Progenitor cell of endocrine pancreas (in vitro differentiated cells): ENCODE measurements at regions not wholly inside any gene's neighbourhood (a gene's known extent, or its start where the extent isn't known, plus 50 kb on each side); places are given as distances from the start of the nearest gene placed in this dataset.
A peak's percentile ranks its signal among the peaks of the same experiment; 100 is the strongest.

ENCODE experiments used
- DNase-seq: peaks from one replicate; pipeline ENCODE4 v3.0.0; 2021; ENCODE audit warnings: low spot score; ENCODE audit not compliant: unreplicated experiment
- H3K27ac Mint-ChIP-seq: 2 replicates; pipeline ENCODE4 v1.8.0; 2021; ENCODE audit warnings: mild to moderate bottlenecking, moderate library complexity, mixed read lengths
- H3K27me3 Mint-ChIP-seq: 2 replicates; pipeline ENCODE4 v1.8.0; 2021; ENCODE audit warnings: mixed read lengths
- H3K36me3 Mint-ChIP-seq: 2 replicates; pipeline ENCODE4 v1.8.0; 2022; ENCODE audit warnings: mixed read lengths; ENCODE audit not compliant: insufficient read depth
- H3K4me1 Mint-ChIP-seq: 2 replicates; pipeline ENCODE4 v1.8.0; 2021; ENCODE audit warnings: low read depth, mixed read lengths
- H3K4me3 Mint-ChIP-seq: 2 replicates; pipeline ENCODE4 v1.8.0; 2021; ENCODE audit warnings: low read depth, mild to moderate bottlenecking, moderate library complexity, mixed read lengths
- H3K9me3 Mint-ChIP-seq: 2 replicates; pipeline ENCODE4 v1.8.0; 2021; ENCODE audit warnings: low read depth, mixed read lengths
- TF ChIP-seq, protein P1 (sequence below): fragments of 200-600 bp; sonication (generic); IDR thresholded peaks from one replicate; pipeline ENCODE4 v1.5.0; 2021; ENCODE audit warnings: antibody characterized with exemption, mild to moderate bottlenecking; ENCODE audit not compliant: unreplicated experiment

GRCh38 chr2:30382162-30382783 is 64.8 kb upstream of the LCLAT1 start:
- DNase-seq, result no peak
- TF ChIP-seq, protein P1, sequence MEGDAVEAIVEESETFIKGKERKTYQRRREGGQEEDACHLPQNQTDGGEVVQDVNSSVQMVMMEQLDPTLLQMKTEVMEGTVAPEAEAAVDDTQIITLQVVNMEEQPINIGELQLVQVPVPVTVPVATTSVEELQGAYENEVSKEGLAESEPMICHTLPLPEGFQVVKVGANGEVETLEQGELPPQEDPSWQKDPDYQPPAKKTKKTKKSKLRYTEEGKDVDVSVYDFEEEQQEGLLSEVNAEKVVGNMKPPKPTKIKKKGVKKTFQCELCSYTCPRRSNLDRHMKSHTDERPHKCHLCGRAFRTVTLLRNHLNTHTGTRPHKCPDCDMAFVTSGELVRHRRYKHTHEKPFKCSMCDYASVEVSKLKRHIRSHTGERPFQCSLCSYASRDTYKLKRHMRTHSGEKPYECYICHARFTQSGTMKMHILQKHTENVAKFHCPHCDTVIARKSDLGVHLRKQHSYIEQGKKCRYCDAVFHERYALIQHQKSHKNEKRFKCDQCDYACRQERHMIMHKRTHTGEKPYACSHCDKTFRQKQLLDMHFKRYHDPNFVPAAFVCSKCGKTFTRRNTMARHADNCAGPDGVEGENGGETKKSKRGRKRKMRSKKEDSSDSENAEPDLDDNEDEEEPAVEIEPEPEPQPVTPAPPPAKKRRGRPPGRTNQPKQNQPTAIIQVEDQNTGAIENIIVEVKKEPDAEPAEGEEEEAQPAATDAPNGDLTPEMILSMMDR, result no peak
- no peaks in the 10 kb centered on the region for H3K36me3 Mint-ChIP-seq

GRCh38 chr2:30382995-30383394 is 64.1 kb upstream of the LCLAT1 start:
- DNase-seq, result no peak
- peaks cover 8% of the 10 kb centered on the region for H3K4me1 Mint-ChIP-seq
- no peaks in the 10 kb centered on the region for H3K9me3 Mint-ChIP-seq
- H3K27me3 Mint-ChIP-seq, result peaks cover 20% of the 10 kb centered on the region
- TF ChIP-seq, protein P1, result no peak
- no peak overlapping the region for H3K4me3 Mint-ChIP-seq
- no peak overlapping the region for H3K27ac Mint-ChIP-seq
- no peaks in the 10 kb centered on the region for H3K36me3 Mint-ChIP-seq

More at GRCh38 chr2:30382162-30382783, 64.8 kb upstream of the LCLAT1 start:
- H3K9me3 Mint-ChIP-seq, result no peaks in the 10 kb centered on the region
- H3K27ac Mint-ChIP-seq, result no peak overlapping the region
- H3K4me3 Mint-ChIP-seq, result no peak overlapping the region
- H3K4me1 Mint-ChIP-seq, result peaks cover 8% of the 10 kb centered on the region
- H3K27me3 Mint-ChIP-seq, result peaks cover 20% of the 10 kb centered on the region

DNA sequence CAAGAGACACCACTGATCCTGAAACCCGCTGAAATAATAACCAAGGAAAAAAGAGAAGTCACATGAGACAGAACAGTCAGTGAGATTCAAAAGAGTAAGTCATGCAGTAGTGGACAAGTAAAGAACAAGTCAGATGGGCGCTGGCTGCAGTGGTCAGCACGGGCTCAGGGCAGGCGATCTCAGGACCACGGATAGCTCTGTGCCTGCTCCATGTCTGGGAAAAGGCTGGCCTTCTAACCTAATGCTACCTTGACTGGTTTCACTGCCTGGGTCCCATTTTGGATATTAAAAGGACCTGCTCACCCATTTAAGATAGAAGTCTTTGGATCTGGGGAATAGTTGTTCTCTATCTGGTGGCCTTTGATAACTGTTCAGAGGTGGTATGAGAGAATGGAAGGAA is 61.7 kb upstream of the LCLAT1 start:
- Mint-ChIP-seq H3K27me3 (peaks cover 25% of the 10 kb centered on the region), H3K27ac (no peak overlapping the region), H3K4me3 (no peak overlapping the region), H3K9me3 (no peaks in the 10 kb centered on the region), H3K36me3 (no peaks in the 10 kb centered on the region), H3K4me1 (no peaks in the 10 kb centered on the region)
- TF ChIP-seq, protein P1, result no peak
- peak; percentile 53 for DNase-seq

DNA sequence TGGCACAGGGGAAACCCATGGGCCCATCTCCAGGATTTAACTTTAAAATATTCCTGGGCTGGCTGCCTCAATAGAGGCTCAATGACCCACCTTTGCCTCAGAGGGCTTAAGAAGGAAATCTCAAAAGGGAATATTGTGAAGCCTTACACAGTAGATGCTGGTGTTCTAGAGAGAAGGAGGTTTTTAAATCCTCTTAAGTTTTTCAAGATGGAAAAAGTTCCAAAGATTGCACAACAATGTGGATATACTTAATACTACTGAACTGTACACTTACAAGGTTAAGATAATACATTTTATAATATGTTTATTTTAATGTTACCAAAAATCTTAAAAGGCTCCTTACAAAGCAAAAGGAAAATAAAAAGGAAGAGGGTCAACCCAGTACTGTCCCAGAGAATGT is 54.9 kb upstream of the LCLAT1 start:
- Mint-ChIP-seq H3K9me3 (no peaks in the 10 kb centered on the region), H3K36me3 (no peaks in the 10 kb centered on the region), H3K4me1 (peaks cover 2% of the 10 kb centered on the region), H3K27ac (no peak overlapping the region), H3K27me3 (peaks cover 9% of the 10 kb centered on the region), H3K4me3 (no peak overlapping the region)
- TF ChIP-seq, protein P1, result no peak
- no peak for DNase-seq

DNA sequence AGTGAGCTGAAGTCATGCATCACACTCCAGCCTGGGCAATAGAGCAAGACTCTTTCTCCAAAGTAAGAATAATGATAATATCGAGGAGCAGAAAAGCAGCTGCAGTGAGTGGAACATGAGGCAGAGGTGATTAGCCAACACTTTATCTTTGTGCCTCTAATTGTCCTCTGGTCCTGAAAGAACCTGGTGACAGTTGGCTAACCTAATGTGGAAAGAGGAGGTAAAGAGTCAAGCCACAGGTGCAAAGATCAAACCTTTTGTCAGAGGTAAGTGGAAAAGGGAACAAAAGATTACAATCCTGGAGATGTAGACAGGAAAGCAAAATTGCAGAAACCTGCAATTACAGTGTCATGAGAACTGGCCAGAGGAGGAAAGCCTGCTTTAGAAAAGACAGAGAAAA is 53.5 kb upstream of the LCLAT1 start:
- TF ChIP-seq, protein P1, result no peak
- H3K27ac Mint-ChIP-seq, result no peak overlapping the region
- DNase-seq, result no peak
- no peak overlapping the region for H3K4me3 Mint-ChIP-seq
- peaks cover 9% of the 10 kb centered on the region for H3K27me3 Mint-ChIP-seq
- H3K9me3 Mint-ChIP-seq, result no peaks in the 10 kb centered on the region
- H3K4me1 Mint-ChIP-seq, result peaks cover 2% of the 10 kb centered on the region
- no peaks in the 10 kb centered on the region for H3K36me3 Mint-ChIP-seq
